ENCODE measurements at regions not wholly inside any gene's neighbourhood (a gene's known extent, or its start where the extent isn't known, plus 50 kb on each side); places are given as distances from the start of the nearest gene placed in this dataset.

DNA sequence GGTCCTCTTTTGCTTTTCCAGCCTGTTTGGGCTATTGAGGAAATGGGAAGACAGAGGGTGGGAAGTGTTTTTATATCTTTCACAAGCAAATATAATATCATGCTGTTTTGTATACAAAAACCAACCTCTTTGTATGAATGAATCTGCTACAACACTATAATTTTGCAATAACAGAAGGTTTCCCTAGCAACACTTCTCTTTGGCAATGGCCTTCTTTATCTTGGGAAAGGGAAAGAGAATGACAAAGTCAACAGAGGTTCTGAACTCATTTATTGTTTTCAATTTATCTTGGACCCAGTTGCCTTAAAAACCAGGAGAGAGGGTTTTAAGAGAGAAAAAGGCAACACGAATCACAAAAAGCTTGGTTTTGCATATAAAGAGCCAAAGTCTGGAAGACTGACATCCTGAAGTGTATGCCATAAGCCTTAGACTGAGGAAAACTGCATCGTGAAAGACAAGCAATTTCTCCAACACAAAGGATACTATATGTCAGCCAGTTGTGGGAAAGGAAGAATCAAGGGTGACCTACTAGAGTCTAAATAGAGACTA is 121.8 kb upstream of the FAM241A start:
- H3K27me3 Mint-ChIP-seq (ENCODE audit: low read depth) = peaks cover 1% of the 10 kb centered on the region
- H3K4me1 Mint-ChIP-seq = no peaks in the 10 kb centered on the region
- H3K9me3 Mint-ChIP-seq = no peaks in the 10 kb centered on the region
- DNase-seq (ENCODE audit: low spot score in 2 of 2, unreplicated experiment in 2 of 2) = no peak
- TF ChIP-seq, protein P1, sequence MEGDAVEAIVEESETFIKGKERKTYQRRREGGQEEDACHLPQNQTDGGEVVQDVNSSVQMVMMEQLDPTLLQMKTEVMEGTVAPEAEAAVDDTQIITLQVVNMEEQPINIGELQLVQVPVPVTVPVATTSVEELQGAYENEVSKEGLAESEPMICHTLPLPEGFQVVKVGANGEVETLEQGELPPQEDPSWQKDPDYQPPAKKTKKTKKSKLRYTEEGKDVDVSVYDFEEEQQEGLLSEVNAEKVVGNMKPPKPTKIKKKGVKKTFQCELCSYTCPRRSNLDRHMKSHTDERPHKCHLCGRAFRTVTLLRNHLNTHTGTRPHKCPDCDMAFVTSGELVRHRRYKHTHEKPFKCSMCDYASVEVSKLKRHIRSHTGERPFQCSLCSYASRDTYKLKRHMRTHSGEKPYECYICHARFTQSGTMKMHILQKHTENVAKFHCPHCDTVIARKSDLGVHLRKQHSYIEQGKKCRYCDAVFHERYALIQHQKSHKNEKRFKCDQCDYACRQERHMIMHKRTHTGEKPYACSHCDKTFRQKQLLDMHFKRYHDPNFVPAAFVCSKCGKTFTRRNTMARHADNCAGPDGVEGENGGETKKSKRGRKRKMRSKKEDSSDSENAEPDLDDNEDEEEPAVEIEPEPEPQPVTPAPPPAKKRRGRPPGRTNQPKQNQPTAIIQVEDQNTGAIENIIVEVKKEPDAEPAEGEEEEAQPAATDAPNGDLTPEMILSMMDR (IDR thresholded peaks at IDR 0.05; ENCODE audit: unreplicated experiment) = no peak
- no peaks in the 10 kb centered on the region for H3K36me3 Mint-ChIP-seq
- no peak overlapping the region for H3K4me3 Mint-ChIP-seq
- H3K27ac Mint-ChIP-seq = no peak overlapping the region

DNA sequence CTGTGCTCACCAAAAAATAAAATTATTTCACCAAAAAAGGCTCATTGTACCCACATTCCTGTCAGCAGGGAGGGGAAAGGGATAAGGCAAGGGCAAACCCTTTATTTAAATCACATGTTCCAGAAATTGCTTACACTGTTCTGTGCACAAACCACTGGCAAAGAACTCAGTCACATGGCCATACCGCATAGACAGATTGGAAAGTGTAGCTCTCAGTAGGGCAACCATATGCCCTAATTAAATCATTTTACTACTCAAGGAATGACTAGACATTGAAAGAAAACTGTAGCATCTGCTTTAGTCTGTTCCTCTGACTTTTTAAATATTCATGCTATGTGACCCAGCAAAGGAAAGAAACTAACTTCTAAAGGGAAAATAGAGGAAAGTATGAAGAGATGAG is 119.2 kb upstream of the FAM241A start:
- Mint-ChIP-seq H3K27ac (no peak overlapping the region), H3K4me1 (peaks cover 13% of the 10 kb centered on the region), H3K4me3 (no peak overlapping the region), H3K36me3 (no peaks in the 10 kb centered on the region), H3K27me3 (ENCODE audit: low read depth) (peaks cover 1% of the 10 kb centered on the region), H3K9me3 (no peaks in the 10 kb centered on the region)
- TF ChIP-seq, protein P1 (IDR thresholded peaks at IDR 0.05; ENCODE audit: unreplicated experiment) = no peak
- no peak for DNase-seq (ENCODE audit: low spot score in 2 of 2, unreplicated experiment in 2 of 2)

DNA sequence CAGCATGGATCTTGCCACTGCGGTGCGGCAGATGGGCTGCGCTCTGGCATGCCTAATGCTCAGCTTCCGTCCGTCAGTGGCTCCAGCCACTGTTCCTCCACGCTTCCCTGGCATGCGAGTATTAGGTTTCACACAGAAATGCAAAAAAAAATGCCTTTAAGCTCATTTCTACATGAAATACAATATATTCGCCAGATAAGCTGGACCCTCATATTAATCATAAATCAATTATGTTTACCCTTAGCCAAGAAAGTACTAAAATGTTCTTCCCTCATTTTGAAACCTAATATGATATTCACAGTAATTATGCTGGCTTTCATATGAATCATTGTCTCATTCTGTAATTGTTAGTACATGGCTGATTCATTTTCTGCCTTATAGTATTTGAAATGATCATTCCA is 115.5 kb upstream of the FAM241A start:
- TF ChIP-seq, protein P1 (IDR thresholded peaks at IDR 0.05; ENCODE audit: unreplicated experiment) = no peak
- DNase-seq (ENCODE audit: low spot score in 2 of 2, unreplicated experiment in 2 of 2) = no peak
- H3K4me3 Mint-ChIP-seq = no peak overlapping the region
- no peaks in the 10 kb centered on the region for H3K9me3 Mint-ChIP-seq
- H3K27me3 Mint-ChIP-seq (ENCODE audit: low read depth) = peaks cover 1% of the 10 kb centered on the region
- H3K4me1 Mint-ChIP-seq = peaks cover 19% of the 10 kb centered on the region
- no peaks in the 10 kb centered on the region for H3K36me3 Mint-ChIP-seq
- H3K27ac Mint-ChIP-seq = no peak overlapping the region

DNA sequence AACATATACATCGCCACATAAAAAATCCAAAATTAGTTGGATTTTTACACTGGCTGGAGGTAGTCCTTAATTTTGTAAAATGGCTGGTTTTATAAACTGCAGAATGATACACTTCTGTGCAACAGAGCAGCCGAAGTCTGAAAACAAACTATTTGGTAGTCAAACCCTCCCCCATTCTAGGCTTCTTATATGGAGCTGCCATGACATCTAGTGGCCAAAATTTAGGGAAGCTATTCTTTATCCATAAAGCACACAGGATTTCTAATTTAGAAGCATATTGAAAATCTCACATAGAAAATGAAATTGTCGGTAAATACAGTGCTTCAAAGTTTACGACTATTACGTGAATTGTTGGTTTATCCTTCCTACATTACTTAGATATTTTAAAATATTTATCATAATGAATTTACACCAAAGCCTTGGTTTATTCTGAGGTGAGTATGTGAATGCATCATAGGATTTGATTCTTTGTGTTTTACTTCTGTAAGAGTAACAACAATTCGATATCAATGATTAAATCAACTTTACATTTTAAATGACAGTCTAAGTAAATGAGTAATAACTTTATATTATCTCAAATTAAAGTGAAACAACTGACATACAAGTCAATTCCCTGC is 113.4 kb upstream of the FAM241A start:
- Mint-ChIP-seq H3K9me3 (no peaks in the 10 kb centered on the region), H3K27ac (no peak overlapping the region), H3K36me3 (no peaks in the 10 kb centered on the region), H3K4me1 (peaks cover 22% of the 10 kb centered on the region), H3K4me3 (no peak overlapping the region), H3K27me3 (ENCODE audit: low read depth) (no peaks in the 10 kb centered on the region)
- peak in 1 of 2 experiments; percentile 42 for DNase-seq (ENCODE audit: low spot score in 2 of 2, unreplicated experiment in 2 of 2)
- TF ChIP-seq, protein P1 (IDR thresholded peaks at IDR 0.05; ENCODE audit: unreplicated experiment) = peak; percentile 74

DNA sequence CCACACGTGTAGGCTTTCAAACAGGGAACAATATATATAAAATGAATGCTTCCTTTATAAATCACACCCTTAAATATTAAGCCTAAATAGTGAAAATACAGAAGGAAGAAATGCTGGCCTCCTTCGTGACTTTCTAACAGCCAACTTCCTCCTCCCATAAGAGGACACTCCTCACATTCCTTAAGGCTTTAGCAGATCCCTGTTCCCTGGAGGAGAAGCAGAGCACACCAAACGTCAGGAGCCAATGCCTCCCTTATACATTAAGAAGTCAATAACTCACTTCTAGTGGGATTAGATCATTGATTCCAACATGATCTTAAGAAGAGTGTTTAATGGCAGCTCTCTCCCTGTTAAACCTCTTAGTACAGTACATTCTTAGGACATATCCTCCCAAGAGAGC is 108.4 kb upstream of the FAM241A start:
- no peaks in the 10 kb centered on the region for H3K9me3 Mint-ChIP-seq
- H3K27me3 Mint-ChIP-seq (ENCODE audit: low read depth) = no peaks in the 10 kb centered on the region
- H3K4me3 Mint-ChIP-seq = no peak overlapping the region
- H3K27ac Mint-ChIP-seq = peak overlapping the region; percentile 59
- peaks cover 16% of the 10 kb centered on the region for H3K4me1 Mint-ChIP-seq
- TF ChIP-seq, protein P1 (IDR thresholded peaks at IDR 0.05; ENCODE audit: unreplicated experiment) = no peak
- no peaks in the 10 kb centered on the region for H3K36me3 Mint-ChIP-seq
- no peak for DNase-seq (ENCODE audit: low spot score in 2 of 2, unreplicated experiment in 2 of 2)
